ENCODE measurements at regions not wholly inside any gene's neighbourhood (a gene's known extent, or its start where the extent isn't known, plus 50 kb on each side); places are given as distances from the start of the nearest gene placed in this dataset.

DNA sequence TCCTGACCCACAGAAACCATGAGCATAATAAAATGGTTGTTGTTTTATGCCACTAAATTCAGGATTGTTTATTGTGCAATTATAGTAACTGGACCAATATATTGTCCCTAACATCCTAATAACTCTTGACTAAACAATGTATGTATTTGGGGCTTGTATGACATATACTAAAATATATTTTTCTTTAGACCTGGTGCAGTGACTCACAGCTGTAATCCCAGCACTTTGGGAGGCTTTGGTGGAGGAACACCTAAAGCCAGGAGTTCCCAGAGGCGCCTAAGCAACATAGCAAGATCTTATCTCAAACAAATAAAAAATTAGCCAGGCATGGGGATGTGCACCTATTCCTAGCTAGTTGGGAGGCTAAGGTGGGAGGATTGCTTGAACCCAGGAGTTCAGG, 180.4 kb downstream of the SUCNR1 start:
- DNase-seq (ENCODE audit: low read depth in 2 of 2) = no peak

- no peak for DNase-seq (ENCODE audit: low read depth in 2 of 2)
These were observed 180.9 kb downstream of the SUCNR1 start for GRCh38 chr3:152054315-152054714.

DNA sequence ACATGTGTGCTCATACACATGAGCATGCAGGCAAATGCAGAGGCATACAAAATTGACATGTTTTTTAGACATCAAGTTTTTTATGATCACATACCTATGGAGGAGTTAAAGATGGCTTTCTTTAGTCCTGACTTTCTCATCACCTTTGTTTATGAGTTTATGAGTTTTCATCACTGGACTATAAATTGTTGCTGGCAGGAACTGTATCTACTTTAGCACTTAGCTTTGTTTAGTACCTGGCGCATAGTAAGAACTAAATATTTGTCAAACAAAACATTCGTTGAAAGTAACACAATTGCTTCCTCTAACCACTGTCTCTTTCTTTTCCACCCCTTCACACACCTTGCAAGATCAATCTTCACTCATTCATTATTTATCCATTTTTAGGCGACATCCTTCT, 182.6 kb downstream of the SUCNR1 start:
- no peak for DNase-seq (ENCODE audit: low read depth in 2 of 2)

DNA sequence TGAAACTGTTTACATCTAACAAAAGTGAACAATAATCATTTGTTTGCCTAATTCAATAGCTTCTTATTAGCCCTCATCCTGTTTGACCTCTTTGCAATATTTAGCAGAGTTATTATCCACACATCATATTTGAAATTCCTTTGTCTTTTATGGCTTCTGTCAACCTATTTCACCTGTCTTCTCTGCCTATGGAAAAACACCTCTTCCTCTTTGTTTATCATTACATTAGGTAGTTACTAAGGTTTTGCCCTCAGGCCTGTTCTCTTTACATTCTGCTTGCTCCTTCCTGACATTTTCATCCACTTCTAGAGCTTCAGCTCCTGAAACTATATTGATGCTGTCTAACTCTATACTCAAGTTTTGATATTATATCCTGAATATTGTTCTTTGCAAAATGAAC, 183.0 kb downstream of the SUCNR1 start:
- DNase-seq (ENCODE audit: low read depth in 2 of 2) = no peak

- DNase-seq (ENCODE audit: low read depth in 2 of 2) = no peak
These were observed 183.5 kb downstream of the SUCNR1 start for GRCh38 chr3:152056987-152057386.

GRCh38 chr3:152058856-152059255, 185.4 kb downstream of the SUCNR1 start:
- DNase-seq (ENCODE audit: low read depth in 2 of 2) = no peak

DNA sequence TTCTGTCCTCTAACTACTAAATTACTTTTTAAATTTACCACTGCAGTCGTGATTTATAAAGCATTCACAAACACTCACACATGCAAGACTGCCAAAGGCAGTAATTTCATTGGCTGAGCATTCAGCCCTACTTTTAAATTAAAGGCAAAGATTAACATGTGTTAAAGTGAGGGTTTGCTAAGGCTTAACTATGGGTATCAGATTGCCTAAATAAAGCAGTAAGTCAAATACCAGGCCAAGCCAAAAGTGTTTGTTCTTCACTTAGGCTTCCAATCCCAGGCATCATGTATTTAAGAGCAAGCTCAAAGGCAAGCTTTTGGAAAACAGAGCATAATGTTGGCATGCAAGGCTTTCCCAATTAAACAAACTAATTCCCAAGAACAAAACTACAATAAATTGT, 187.3 kb downstream of the SUCNR1 start:
- no peak for DNase-seq (ENCODE audit: low read depth in 2 of 2)

DNA sequence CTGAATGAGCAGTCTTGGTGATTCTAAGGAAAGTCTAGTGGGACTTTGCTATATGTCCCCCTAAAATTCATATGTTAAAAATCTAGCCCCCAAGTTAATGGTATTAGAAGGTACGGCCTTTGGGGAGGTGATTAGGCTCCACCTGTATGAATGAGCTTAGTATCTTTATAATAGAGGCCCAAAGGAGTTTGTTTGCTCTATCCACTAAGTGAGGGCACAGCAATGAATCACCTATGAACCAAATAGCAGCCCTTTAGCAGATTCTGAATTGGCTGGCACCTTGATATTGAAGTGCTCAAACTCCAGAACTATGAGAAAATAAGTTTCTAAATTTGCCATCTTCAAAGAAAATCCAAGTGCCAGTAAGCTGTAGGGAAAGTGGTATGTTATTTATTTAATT, 187.9 kb downstream of the SUCNR1 start:
- DNase-seq (ENCODE audit: low read depth in 2 of 2) = no peak

DNA sequence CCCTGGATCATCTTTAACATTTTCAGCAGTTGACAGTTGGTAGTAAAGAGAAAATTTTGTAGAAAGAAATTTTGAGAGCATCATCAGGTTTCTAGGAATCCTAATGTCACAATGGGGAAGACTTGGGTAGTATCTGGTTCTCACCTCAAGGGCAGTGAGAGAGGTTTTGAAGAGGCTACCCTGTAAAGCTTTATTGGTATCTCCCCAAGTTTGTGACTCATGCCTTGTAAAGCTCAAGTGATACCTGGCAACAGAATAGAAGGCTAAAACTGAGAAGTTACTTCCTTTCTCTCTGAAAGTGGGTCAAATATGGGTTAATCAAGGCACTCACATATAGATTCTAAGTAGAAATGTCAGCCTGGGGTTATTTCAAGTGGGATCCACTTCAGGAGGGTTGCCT, 196.4 kb downstream of the SUCNR1 start:
- no peak for DNase-seq (ENCODE audit: low read depth in 2 of 2)

GRCh38 chr3:152071315-152071714, 197.4 kb upstream of the MBNL1 start:
- no peak for DNase-seq (ENCODE audit: low read depth in 2 of 2)

- no peak for DNase-seq (ENCODE audit: low read depth in 2 of 2)
These were observed 196.8 kb upstream of the MBNL1 start for GRCh38 chr3:152071924-152072323.

DNA sequence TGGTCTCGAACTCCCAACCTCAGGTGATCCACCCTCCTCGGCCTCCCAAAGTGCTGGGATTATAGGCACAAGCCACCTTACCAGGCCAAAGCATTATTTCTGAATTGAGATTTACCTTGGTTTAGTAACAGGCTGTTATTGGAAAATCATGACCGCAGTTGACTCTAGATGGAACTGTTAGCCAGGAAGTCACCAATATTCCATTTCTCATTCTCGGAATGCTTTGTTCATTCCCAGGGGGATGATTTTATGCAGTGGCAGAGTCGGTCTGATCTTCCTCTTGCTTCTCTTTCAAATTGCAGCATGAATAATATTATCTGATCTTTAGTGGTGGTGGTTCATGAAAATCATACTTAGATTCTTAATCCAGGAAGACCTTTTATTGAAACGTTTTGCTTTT, 195.5 kb upstream of the MBNL1 start:
- DNase-seq (ENCODE audit: low read depth in 2 of 2) = no peak

- no peak for DNase-seq (ENCODE audit: low read depth in 2 of 2)
These were observed 192.6 kb upstream of the MBNL1 start for GRCh38 chr3:152076148-152076547.

DNA sequence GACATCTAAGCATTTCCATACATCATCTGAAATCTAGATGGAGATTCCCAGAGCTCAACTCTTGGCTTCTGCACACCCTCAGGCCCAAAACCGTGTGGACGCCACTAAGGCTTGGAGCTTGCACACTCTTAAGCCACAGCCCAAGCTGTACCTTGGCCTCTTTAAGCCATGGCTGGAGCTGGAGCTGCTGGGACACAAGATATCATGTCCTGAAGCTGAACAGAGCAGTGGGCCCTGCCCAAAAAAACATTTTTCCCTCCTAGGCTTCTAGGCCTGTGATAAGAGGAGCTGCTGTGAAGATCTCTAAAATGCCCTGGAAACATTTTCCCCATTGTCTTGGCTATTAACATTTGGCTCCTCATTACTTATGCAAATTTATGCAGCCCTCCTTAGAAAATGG, 188.7 kb upstream of the MBNL1 start:
- no peak for DNase-seq (ENCODE audit: low read depth in 2 of 2)

- no peak for DNase-seq (ENCODE audit: low read depth in 2 of 2)
These were observed 185.6 kb upstream of the MBNL1 start for GRCh38 chr3:152083135-152083534.

- DNase-seq (ENCODE audit: low read depth in 2 of 2) = no peak
These were observed 184.1 kb upstream of the MBNL1 start for GRCh38 chr3:152084441-152085158.

GRCh38 chr3:152087153-152087552, 181.6 kb upstream of the MBNL1 start:
- no peak for DNase-seq (ENCODE audit: low read depth in 2 of 2)

- DNase-seq (ENCODE audit: low read depth in 2 of 2) = no peak
These were observed 179.2 kb upstream of the MBNL1 start for GRCh38 chr3:152089528-152089927.

GRCh38 chr3:152091725-152092124, 177.0 kb upstream of the MBNL1 start:
- no peak for DNase-seq (ENCODE audit: low read depth in 2 of 2)

- DNase-seq (ENCODE audit: low read depth in 2 of 2) = no peak
These were observed 174.8 kb upstream of the MBNL1 start for GRCh38 chr3:152093901-152094300.

GRCh38 chr3:152094406-152094805, 174.3 kb upstream of the MBNL1 start:
- no peak for DNase-seq (ENCODE audit: low read depth in 2 of 2)

DNA sequence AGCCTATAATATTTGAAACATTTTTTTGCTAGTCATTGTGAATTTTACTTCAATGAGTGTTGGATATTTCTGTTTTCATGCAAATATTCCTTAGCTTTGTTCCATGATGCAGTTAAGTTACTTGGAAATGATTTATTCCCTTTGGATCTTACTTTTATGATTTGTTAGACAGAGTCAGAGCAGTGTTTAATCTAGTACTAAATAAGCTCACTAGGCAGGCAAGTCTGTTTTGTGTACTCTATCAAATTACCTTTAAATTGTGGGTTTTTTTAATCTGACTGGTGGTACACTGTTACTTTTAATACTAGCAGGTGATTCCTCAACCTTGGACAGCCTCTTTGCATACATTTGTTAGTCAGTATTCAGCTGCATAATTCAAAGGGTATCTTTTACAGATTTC, 173.3 kb upstream of the MBNL1 start:
- no peak for DNase-seq (ENCODE audit: low read depth in 2 of 2)

DNA sequence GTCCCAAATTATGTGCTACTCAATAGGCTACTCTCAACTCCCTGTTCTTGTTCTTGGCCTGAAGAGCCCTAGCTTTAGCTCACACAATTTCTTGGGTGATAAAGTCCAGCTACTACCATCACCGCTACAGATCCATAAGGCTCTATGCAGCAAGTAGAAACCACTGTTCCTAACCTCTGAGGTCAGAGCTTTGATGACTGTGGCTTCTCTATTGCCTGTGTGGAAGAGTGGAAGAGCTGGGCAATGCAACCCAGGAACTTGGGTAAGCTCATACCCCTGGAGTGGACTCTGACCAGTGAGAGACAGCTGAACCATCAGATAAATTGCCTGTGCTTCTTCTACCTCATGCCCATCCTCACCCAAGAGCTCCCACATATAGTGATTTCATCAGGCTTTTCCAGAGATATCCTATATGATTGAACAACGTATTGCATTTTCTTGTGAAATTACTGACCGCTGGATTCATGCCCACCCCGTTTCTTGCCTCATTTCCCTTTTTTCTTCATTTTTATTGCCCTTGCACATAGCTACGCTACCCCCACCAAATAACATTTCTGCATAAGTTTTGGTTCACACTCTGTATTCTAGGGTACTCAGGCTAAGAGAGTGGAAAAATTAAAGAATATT, 172.3 kb upstream of the MBNL1 start:
- DNase-seq (ENCODE audit: low read depth in 2 of 2) = no peak

DNA sequence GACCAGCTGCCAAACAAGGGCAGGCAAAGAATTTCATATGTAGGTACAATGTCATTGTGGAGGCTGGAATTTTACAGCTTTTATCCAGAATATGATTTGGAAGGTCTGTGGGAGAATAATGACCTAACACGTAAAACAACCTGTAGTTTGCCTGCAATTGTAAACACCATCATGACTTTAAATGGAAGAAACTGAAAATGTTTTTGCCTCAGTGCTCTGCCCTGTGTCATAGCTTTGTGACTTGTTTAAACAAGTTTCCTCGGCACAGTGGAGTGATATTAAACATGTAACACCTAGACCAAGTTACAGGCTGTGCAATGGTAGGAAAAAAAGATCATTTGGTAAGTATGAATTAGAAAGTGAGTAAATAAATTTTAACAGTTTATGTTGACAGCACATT, 171.6 kb upstream of the MBNL1 start:
- DNase-seq (ENCODE audit: low read depth in 2 of 2) = no peak
